ENCODE measurements at regions not wholly inside any gene's neighbourhood (a gene's known extent, or its start where the extent isn't known, plus 50 kb on each side); places are given as distances from the start of the nearest gene placed in this dataset.

DNA sequence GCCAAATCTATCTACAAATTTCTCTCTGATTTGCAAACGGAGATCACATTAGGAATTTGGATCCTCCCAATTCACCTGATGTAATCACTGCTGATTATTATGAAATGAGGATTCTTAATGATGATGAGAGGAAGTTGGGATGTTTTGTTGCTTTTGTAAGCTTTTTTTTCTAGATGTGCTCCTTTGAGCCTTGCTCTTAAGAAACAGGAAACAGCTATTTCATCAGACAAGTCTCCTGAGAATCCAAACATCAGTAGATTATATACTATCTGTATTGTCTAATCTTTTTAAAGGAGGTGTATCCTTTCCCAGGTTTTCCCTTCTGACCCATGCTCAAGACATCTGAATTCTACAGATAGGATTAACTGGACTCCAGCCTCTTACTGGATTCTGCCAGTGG lies 73.3 kb downstream of the KIF2B start:
- RAD21 ChIA-PET (ENCODE audit: low non-redundant PET in 1 of 2, low total read pairs in 2 of 2, uncharacterized antibody in 2 of 2, unreplicated experiment in 2 of 2) = no interaction called here

DNA sequence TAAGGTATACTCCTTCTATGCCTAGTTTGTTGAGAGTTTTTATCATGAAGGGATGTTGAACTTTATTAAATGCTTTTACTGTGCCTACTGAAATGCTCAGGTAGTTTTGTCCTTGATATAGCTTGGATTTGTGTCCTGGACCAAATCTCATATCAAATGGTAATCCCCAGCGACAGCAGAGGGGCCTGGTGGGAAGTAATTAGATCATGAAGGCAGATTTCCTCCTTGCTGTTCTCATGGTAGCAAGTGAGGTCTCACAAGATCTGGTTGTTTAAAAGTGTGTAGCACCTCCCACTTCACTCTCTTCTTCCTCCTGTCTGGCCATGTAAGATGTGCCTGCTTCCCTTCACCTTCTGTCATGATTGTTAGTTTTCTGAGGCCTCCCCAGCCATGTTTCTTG lies 78.2 kb downstream of the KIF2B start:
- Histone ChIP-seq H3K9me3 (ENCODE audit: control insufficient read depth in 1 of 2, insufficient read depth in 1 of 2, low read depth in 1 of 2, low read length in 2 of 2) (peaks cover 37 to 38% of the 10 kb centered on the region in 2 experiments; a peak in 3 of 4 replicates), H3K4me1 (ENCODE audit: control insufficient read depth in 1 of 2, insufficient read depth in 2 of 2, low read length in 2 of 2) (no peaks in the 10 kb centered on the region), H4K20me1 (ENCODE audit: insufficient read depth) (no peaks in the 10 kb centered on the region), H3K9ac (ENCODE audit: low read length) (no peak overlapping the region), H3K27ac (ENCODE audit: low read depth, low read length) (no peak overlapping the region), H3K36me3 (ENCODE audit: control insufficient read depth in 1 of 2, insufficient read depth in 2 of 2, low read length in 2 of 2) (no peaks in the 10 kb centered on the region), H3K9me2 (ENCODE audit: insufficient read depth) (no peaks in the 10 kb centered on the region), H3K79me2 (ENCODE audit: insufficient read depth, low read length) (no peaks in the 10 kb centered on the region), H2AFZ (ENCODE audit: low read depth, low read length, poor library complexity, severe bottlenecking) (no peak overlapping the region), H3K27me3 (ENCODE audit: insufficient read depth, low read length) (no peaks in the 10 kb centered on the region), H3K4me2 (ENCODE audit: low read length) (no peak overlapping the region), H3K4me3 (replicated peaks in 1 of 2; ENCODE audit: low read depth in 1 of 2, low read length in 2 of 2) (no peak overlapping the region)
- BruUV-seq (replicated peaks) = no TSS peak
- intact Hi-C loops (cut with micrococcal nuclease) = no loop called here
- RAD21 ChIA-PET (ENCODE audit: low non-redundant PET in 1 of 2, low total read pairs in 2 of 2, uncharacterized antibody in 2 of 2, unreplicated experiment in 2 of 2) = no interaction called here
- TF ChIP-seq ELF1 (IDR thresholded peaks at IDR 0.05; ENCODE audit: borderline replicate concordance, low read depth) (no peak), ZFX (IDR thresholded peaks at IDR 0.05) (no peak), CBX3 (IDR thresholded peaks at IDR 0.05; ENCODE audit: low read depth) (no peak), SP1 (IDR thresholded peaks at IDR 0.05; ENCODE audit: low read depth) (no peak), TCF7L2 (IDR thresholded peaks at IDR 0.05; ENCODE audit: borderline replicate concordance, extremely low read depth, insufficient read depth, insufficient read length) (no peak), CEBPB (IDR thresholded peaks at IDR 0.05; ENCODE audit: low read depth) (no peak), RAD21 (IDR thresholded peaks at IDR 0.05; ENCODE audit: low read depth) (no peak), EZH2phosphoT487 (IDR thresholded peaks at IDR 0.05; ENCODE audit: borderline replicate concordance) (no peak), POLR2A (IDR thresholded peaks at IDR 0.05; ENCODE audit: borderline replicate concordance, extremely low read depth, insufficient read depth, insufficient read length) (no peak), SIN3A (IDR thresholded peaks at IDR 0.05; ENCODE audit: low read depth) (no peak)
- TF ChIP-seq, protein P1, sequence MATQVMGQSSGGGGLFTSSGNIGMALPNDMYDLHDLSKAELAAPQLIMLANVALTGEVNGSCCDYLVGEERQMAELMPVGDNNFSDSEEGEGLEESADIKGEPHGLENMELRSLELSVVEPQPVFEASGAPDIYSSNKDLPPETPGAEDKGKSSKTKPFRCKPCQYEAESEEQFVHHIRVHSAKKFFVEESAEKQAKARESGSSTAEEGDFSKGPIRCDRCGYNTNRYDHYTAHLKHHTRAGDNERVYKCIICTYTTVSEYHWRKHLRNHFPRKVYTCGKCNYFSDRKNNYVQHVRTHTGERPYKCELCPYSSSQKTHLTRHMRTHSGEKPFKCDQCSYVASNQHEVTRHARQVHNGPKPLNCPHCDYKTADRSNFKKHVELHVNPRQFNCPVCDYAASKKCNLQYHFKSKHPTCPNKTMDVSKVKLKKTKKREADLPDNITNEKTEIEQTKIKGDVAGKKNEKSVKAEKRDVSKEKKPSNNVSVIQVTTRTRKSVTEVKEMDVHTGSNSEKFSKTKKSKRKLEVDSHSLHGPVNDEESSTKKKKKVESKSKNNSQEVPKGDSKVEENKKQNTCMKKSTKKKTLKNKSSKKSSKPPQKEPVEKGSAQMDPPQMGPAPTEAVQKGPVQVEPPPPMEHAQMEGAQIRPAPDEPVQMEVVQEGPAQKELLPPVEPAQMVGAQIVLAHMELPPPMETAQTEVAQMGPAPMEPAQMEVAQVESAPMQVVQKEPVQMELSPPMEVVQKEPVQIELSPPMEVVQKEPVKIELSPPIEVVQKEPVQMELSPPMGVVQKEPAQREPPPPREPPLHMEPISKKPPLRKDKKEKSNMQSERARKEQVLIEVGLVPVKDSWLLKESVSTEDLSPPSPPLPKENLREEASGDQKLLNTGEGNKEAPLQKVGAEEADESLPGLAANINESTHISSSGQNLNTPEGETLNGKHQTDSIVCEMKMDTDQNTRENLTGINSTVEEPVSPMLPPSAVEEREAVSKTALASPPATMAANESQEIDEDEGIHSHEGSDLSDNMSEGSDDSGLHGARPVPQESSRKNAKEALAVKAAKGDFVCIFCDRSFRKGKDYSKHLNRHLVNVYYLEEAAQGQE (IDR thresholded peaks at IDR 0.05; ENCODE audit: low read depth) = no peak
- TF ChIP-seq, protein P2, sequence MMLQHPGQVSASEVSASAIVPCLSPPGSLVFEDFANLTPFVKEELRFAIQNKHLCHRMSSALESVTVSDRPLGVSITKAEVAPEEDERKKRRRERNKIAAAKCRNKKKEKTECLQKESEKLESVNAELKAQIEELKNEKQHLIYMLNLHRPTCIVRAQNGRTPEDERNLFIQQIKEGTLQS (IDR thresholded peaks at IDR 0.05) = no peak
- TF ChIP-seq, protein P3, sequence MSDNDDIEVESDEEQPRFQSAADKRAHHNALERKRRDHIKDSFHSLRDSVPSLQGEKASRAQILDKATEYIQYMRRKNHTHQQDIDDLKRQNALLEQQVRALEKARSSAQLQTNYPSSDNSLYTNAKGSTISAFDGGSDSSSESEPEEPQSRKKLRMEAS (IDR thresholded peaks at IDR 0.05) = no peak
- DNase-seq (ENCODE audit: low read depth, low spot score) (no peak), ATAC-seq (no peak)
- POLR2A ChIA-PET = no interaction called here
- CTCF ChIA-PET = no interaction called here

More for the DNA sequence above, 73.3 kb downstream of the KIF2B start:
- Histone ChIP-seq H3K9ac (ENCODE audit: low read length) (no peak overlapping the region), H3K4me1 (ENCODE audit: control insufficient read depth in 1 of 2, insufficient read depth in 2 of 2, low read length in 2 of 2) (no peaks in the 10 kb centered on the region), H3K4me2 (ENCODE audit: low read length) (no peak overlapping the region), H3K79me2 (ENCODE audit: insufficient read depth, low read length) (no peaks in the 10 kb centered on the region), H2AFZ (ENCODE audit: low read depth, low read length, poor library complexity, severe bottlenecking) (no peak overlapping the region), H3K9me2 (ENCODE audit: insufficient read depth) (no peaks in the 10 kb centered on the region), H3K27ac (ENCODE audit: low read depth, low read length) (no peak overlapping the region), H3K4me3 (replicated peaks in 1 of 2; ENCODE audit: low read depth in 1 of 2, low read length in 2 of 2) (no peak overlapping the region), H4K20me1 (ENCODE audit: insufficient read depth) (no peaks in the 10 kb centered on the region), H3K27me3 (ENCODE audit: insufficient read depth, low read length) (no peaks in the 10 kb centered on the region), H3K36me3 (ENCODE audit: control insufficient read depth in 1 of 2, insufficient read depth in 2 of 2, low read length in 2 of 2) (no peaks in the 10 kb centered on the region), H3K9me3 (ENCODE audit: control insufficient read depth in 1 of 2, insufficient read depth in 1 of 2, low read depth in 1 of 2, low read length in 2 of 2) (peaks cover 52 to 53% of the 10 kb centered on the region in 2 experiments; a peak in 3 of 4 replicates)
- no peak for ATAC-seq
- intact Hi-C loops (cut with micrococcal nuclease) = no loop called here
- BruUV-seq (replicated peaks) = no TSS peak
- no peak for TF ChIP-seq EZH2 (IDR thresholded peaks at IDR 0.05)
- no peak for TF ChIP-seq POLR2AphosphoS5 (IDR thresholded peaks at IDR 0.05; ENCODE audit: low read depth, low read length)
- no peak for TF ChIP-seq ZNF274 (IDR thresholded peaks at IDR 0.05; ENCODE audit: low read depth, low read length)
- TF ChIP-seq, protein P2 (IDR thresholded peaks at IDR 0.05) = no peak
- ChIA-PET POLR2A (no interaction called here), CTCF (no interaction called here)
- no peak for DNase-seq (ENCODE audit: low read depth, low spot score)
